SK-N-SH treated with all-trans-retinoic acid at 6 μM for 48 hours (cell line): ENCODE measurements at regions not wholly inside any gene's neighbourhood (a gene's known extent, or its start where the extent isn't known, plus 50 kb on each side); places are given as distances from the start of the nearest gene placed in this dataset.

ENCODE experiments used
- ISL1 ChIP-seq: fragments of 250-450 bp; sonication (Bioruptor Pico); IDR thresholded peaks from 2 replicates; pipeline ENCODE4 v2.1.2; 2022; ENCODE audit warnings: mild to moderate bottlenecking, moderate library complexity
- RARB ChIP-seq: fragments of 250-450 bp; sonication (Bioruptor Pico); IDR thresholded peaks from 2 replicates; pipeline ENCODE4 v1.8.0; 2021; ENCODE audit warnings: mild to moderate bottlenecking, moderate library complexity
- SNAI2 ChIP-seq: fragments of 250-450 bp; sonication (Bioruptor Pico); IDR thresholded peaks from 2 replicates; pipeline ENCODE4 v1.5.0; 2020; ENCODE audit warnings: mild to moderate bottlenecking, moderate library complexity
- TOX ChIP-seq: fragments of 250-450 bp; sonication (Bioruptor Pico); IDR thresholded peaks from 2 replicates; pipeline ENCODE4 v1.8.0; 2021; ENCODE audit warnings: mild to moderate bottlenecking, moderate library complexity, borderline replicate concordance
- ZFP3 ChIP-seq: fragments of 250-450 bp; sonication (Bioruptor Pico); IDR thresholded peaks from 2 replicates; pipeline ENCODE4 v1.5.0; 2020; ENCODE audit warnings: mild to moderate bottlenecking, moderate library complexity
- ZFP30 ChIP-seq: fragments of 450-650 bp; formaldehyde crosslinking; IDR thresholded peaks from 2 replicates; pipeline ENCODE4 v1.5.0; 2022; ENCODE audit warnings: mild to moderate bottlenecking, moderate library complexity
- ZNF70 ChIP-seq: fragments of 450-650 bp; formaldehyde crosslinking; IDR thresholded peaks from 2 replicates; pipeline ENCODE4 v1.5.0; 2020; ENCODE audit warnings: mild to moderate bottlenecking, moderate library complexity
- TF ChIP-seq, protein P1 (sequence below): fragments of 250-450 bp; sonication (Bioruptor Pico); IDR thresholded peaks from 2 replicates; pipeline ENCODE4 v1.5.0; 2020; ENCODE audit warnings: mild to moderate bottlenecking, moderate library complexity
- TF ChIP-seq, protein P2 (sequence below): fragments of 250-450 bp; sonication (Bioruptor Pico); IDR thresholded peaks from 2 replicates; pipeline ENCODE4 v1.5.1; 2020; ENCODE audit warnings: low read depth, mild to moderate bottlenecking, moderate library complexity
- TF ChIP-seq, protein P3 (sequence below): fragments of 250-450 bp; sonication (Bioruptor Pico); IDR thresholded peaks from 2 replicates; pipeline ENCODE4 v1.8.0; 2020; ENCODE audit warnings: mild to moderate bottlenecking, moderate library complexity, borderline replicate concordance

GRCh38 chr6:56852260-56853010 is 102.5 kb upstream of the BEND6 start:
- no peak for TF ChIP-seq ZFP30 (CRISPR knock-in tag)
- TF ChIP-seq ZNF70 (CRISPR knock-in tag) = no peak
- TF ChIP-seq, protein P1, sequence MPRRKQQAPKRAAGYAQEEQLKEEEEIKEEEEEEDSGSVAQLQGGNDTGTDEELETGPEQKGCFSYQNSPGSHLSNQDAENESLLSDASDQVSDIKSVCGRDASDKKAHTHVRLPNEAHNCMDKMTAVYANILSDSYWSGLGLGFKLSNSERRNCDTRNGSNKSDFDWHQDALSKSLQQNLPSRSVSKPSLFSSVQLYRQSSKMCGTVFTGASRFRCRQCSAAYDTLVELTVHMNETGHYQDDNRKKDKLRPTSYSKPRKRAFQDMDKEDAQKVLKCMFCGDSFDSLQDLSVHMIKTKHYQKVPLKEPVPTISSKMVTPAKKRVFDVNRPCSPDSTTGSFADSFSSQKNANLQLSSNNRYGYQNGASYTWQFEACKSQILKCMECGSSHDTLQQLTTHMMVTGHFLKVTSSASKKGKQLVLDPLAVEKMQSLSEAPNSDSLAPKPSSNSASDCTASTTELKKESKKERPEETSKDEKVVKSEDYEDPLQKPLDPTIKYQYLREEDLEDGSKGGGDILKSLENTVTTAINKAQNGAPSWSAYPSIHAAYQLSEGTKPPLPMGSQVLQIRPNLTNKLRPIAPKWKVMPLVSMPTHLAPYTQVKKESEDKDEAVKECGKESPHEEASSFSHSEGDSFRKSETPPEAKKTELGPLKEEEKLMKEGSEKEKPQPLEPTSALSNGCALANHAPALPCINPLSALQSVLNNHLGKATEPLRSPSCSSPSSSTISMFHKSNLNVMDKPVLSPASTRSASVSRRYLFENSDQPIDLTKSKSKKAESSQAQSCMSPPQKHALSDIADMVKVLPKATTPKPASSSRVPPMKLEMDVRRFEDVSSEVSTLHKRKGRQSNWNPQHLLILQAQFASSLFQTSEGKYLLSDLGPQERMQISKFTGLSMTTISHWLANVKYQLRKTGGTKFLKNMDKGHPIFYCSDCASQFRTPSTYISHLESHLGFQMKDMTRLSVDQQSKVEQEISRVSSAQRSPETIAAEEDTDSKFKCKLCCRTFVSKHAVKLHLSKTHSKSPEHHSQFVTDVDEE (CRISPR knock-in tag) = no peak
- TF ChIP-seq TOX = no peak
- TF ChIP-seq RARB (CRISPR knock-in tag) = no peak
- TF ChIP-seq, protein P2, sequence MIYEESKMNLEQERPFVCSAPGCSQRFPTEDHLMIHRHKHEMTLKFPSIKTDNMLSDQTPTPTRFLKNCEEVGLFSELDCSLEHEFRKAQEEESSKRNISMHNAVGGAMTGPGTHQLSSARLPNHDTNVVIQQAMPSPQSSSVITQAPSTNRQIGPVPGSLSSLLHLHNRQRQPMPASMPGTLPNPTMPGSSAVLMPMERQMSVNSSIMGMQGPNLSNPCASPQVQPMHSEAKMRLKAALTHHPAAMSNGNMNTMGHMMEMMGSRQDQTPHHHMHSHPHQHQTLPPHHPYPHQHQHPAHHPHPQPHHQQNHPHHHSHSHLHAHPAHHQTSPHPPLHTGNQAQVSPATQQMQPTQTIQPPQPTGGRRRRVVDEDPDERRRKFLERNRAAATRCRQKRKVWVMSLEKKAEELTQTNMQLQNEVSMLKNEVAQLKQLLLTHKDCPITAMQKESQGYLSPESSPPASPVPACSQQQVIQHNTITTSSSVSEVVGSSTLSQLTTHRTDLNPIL = no peak
- TF ChIP-seq, protein P3, sequence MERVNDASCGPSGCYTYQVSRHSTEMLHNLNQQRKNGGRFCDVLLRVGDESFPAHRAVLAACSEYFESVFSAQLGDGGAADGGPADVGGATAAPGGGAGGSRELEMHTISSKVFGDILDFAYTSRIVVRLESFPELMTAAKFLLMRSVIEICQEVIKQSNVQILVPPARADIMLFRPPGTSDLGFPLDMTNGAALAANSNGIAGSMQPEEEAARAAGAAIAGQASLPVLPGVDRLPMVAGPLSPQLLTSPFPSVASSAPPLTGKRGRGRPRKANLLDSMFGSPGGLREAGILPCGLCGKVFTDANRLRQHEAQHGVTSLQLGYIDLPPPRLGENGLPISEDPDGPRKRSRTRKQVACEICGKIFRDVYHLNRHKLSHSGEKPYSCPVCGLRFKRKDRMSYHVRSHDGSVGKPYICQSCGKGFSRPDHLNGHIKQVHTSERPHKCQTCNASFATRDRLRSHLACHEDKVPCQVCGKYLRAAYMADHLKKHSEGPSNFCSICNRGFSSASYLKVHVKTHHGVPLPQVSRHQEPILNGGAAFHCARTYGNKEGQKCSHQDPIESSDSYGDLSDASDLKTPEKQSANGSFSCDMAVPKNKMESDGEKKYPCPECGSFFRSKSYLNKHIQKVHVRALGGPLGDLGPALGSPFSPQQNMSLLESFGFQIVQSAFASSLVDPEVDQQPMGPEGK (CRISPR knock-in tag) = no peak
- TF ChIP-seq ISL1 (CRISPR knock-in tag) = no peak
- no peak for TF ChIP-seq ZFP3
- no peak for TF ChIP-seq SNAI2 (CRISPR knock-in tag)
